ENCODE measurements at regions not wholly inside any gene's neighbourhood (a gene's known extent, or its start where the extent isn't known, plus 50 kb on each side); places are given as distances from the start of the nearest gene placed in this dataset.

DNA sequence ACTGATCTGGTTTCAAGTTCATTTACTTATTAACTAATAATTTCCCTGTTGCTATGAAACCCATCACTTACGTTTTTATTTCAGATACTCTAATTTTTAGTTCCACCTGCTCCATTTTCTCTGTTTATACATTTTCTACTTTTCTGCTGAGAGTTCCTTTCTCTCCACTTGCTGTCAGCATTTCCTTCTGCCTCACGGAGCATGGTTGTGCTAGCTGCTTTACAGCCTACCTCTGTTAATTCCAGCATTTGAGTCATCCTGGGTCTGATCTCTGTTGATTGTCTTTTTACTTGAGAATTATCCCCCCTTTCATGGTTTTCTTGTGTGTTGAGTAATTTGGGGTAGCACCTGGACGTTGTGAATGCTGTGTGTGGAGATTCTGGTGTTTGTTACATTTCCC, 373.2 kb upstream of the C1orf174 start:
- no peak for DNase-seq

DNA sequence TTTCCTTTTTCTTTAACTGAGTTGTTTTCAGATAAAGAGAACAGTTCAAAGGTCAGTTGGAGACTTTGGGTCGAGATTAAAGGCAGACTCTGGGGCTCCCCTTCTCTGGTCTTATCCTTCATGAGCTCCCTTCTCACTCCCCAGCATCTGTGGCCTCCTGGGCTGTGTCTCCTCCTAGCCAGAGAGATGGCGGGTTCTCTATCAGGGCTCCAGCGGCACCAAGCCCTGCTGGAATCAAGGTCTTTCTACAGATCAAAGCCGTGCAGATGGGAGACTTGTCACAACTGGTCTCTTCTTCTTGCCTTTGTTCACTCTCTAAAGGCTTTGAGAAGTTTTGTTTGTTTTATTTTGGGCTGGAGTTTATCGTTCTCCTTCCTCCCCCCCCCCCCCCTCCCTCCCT, 373.7 kb upstream of the C1orf174 start:
- no peak for DNase-seq

DNA sequence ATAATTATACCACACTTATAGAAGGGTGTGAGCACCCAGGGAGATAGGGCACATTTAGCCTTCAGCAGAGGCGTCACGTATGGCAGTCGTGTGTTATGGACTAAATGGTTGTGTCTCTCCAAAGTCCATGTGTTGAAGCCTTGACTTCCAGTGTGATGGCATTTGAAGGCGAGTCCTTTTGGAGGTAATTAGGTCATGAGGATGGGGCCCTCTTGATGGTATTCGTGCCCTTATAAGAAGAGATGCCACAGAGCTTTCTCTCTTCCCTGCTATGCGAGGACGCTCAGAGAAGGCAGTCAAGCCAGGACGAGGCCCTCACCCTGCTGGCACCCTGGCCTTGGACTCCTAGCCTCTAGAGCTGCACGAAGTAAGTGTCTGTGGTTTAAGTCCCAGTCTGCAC, 375.0 kb upstream of the C1orf174 start:
- no peak for DNase-seq

DNA sequence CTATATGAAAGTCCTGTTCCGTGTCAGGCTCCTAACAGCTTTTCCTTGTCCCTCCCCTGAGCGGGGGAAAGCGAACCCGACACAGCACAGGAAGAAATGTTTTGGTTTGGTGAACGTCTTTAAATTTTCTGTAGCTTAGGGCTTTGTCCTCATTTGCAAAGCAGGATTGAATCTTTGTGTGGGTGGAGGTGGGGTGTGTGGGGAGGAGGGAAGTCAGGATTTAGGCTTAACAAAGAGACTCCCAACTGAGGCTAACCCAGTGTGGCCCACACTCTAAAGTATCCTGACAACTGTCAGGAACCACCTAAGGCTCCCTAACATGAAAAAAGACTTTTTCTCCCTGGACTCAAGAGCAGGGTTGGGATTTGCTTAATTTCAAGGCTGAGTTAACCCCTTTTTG, 376.2 kb upstream of the C1orf174 start:
- no peak for DNase-seq

DNA sequence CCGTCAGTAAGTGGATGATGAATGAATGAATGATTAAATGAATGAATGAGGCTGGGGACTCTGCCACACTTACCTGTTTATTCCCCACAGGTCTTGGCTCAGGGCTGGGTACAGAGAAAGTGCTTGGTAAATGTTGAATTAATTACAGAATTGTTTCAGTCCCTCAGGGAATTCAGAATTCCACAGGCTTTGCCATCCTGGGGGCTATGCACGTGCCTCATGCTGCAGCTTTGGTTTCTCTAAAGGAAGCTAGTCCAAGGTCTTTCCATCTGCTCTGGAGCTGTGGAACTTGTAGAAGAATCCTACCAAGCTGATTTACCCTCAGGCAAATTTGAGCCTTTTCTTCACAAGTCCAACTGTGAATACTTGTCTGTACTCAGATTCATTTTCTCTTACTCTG, 376.8 kb upstream of the AJAP1 start:
- no peak for DNase-seq

DNA sequence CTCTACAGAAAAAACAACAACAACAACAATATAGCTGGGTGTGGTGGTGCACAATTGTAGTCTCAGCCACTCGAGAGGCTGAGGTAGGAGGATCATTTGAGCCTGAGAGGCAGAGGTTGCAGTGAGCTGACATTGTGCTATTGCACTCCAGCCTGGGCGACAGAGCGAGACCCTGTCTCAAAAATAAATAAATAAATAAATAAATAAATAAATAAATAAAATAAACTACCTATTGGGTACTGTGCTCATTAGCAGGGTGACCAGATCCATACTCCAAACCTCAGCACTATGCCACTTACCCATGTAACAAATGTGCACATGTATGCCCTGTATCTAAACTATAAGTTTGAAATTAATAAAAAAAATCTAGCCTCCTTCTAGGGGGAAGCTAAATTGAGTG, 369.4 kb upstream of the AJAP1 start:
- DNase-seq, result no peak

DNA sequence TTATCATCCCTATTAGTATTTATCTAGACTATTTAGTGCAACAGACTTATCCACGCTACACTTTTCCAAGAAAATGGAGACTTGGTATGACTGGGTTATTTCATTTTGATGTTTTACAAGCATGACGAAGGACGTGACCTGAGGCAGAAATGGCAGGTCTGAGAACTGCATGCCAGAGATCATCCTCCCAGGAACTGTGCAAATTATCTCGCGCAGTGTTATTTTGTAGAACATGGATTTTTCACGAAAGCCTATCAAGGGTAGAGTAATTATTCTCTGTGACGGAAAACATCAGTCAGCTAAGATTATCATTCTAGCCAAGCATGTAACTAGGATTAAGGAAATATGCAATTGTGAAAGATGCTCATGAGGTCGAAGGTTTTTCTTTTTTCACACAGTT, 361.5 kb upstream of the AJAP1 start:
- DNase-seq, result peak; percentile 11

DNA sequence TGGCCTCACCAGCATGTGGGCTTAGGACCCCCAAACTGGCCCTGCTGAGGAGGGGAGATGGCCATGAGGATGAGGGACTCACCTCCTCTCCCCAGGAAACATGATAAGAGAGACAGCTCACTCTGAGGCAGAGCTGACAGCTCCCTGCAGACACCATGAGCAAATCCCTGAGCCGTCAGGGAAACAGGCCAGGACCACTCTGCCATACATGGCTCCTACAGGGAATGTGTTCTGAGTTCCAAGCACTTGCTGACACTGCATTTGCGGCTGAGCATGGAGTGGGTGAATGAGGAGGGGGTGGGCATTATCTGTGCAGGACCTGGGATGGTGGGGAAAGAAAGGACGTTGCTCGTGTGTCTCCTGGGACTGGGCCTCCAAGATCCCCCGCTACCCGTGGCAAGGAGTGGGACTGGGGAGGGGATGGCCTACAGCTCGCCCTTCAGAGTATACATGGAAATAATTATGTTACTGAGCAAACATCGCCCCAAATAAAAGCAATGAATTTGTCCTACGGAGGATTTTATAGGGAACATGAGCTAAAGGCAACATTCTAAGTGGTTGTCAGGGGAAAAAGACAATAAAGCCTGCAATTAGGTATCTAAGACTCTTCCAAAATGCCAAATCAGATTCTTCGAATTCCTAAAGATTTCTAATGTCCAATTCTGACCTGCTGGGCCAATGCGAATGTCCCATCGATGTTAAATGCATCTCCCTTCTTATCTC, 355.9 kb upstream of the AJAP1 start:
- DNase-seq, result no peak

DNA sequence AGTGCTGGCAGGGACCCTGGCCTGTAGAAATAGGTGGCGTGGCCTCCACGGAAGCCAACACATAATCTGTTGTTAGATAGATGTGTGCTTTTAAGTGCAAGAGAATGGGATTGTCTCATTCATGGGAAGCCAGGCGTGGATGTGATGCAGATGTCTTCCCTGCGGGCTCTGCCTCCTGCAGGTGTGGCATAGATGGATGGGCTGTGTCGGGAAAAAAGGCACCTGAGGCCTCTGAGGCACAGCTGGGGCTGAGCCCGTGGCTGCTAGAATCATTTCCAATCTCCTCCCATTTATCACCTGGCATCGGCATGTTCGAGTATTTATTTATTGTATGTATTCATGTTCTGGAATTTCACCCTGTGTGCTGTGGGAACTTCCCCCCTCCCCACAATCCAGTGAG, 353.4 kb upstream of the AJAP1 start:
- DNase-seq, result peak; percentile 43

DNA sequence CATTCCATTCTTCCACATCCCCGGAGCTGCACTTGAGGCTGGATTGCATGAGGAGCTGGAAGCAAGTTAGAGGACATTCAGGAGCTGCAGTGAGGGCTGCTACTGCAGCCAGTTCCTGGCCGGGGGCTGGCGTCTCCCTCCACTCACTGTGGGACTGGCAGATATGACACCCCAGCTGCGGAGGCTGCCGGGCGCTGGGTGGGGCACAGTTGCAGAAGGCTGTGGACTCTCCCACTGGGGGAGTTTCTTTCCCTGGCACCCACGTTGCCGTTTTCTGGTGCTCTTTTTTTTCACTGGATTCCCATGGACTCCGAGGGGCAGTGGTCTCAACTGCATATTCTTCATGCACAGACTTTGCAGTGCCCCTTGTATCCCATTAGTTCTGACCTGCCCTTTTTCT, 351.1 kb upstream of the AJAP1 start:
- DNase-seq, result no peak

DNA sequence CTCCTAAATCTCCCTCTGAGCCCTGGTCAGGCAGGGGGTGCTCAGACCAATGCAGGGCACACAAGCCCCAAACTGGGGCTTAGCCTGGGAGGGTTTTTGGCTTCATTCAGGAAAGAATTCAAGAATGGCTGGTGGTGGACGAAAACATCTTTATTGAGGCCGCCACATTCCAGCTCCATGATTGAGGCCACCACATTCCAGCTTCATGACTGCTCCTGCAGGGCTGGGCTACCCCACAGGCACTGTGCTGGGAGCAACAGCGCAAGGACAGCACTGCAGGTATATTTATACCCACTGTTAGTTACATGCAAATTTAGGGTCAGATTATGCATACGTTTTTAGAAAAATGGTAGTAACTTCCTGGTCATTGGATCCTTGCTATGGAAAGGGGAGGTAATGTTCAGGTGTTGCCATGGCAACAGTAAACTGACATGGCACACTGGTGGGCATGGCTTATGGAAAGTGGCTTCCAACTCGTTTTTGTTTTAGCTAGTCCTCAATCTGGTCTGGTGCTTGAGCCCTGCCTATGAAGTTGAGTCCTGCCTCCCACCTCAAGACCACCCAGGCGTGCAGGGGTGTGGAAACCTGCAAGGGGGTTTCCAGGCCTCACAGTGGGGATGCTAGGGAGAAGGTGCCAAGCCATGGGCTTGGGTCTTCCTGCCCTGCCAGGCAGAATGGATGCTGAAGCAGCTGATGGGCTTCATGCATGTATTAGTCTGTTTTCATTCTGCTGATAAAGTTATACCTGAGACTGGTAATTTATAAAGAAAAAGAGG, 348.7 kb upstream of the AJAP1 start:
- DNase-seq, result no peak

DNA sequence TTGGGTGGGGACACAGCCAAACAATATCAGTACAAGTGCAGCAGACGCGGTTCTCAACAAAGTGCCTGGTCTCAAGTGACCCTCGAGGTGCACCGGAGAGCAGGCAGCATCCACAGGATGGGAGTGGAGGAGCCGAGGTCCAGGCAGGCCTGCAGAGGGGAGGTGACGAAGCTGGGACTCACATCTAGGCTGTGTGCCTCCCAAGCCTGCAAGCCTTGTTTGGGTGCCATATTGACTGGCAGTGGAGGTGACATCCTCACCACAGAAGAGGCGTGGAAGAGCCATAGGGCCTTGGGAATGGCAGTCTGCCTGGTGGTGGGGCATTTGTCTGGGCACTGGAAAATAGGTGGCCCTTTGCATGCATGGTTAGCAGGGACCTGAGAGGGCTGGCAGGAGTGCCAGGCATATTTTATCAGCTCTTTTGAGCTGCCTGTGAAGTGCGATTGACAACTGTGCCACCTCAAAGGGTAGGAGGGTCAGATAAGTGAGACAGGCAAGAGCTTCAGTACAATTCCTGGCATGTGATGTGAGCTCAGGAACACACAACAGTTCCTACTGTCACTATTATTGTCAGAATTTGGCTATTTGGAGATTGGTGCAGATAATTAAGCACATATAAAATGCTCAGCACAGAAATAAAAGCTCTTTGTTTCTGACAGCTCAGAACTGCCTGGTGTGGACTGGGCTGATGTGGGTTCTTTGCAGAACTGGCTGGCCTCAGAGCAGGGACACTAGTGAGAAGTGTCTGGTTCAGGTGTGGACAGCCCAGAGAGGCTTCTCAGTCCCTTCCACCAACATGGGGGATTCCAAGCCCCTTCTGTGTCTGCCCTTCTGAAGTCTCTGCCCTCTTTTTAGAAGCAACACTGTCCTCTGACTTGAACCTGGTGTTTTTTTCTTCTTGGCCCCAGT, 347.6 kb upstream of the AJAP1 start:
- DNase-seq, result no peak

DNA sequence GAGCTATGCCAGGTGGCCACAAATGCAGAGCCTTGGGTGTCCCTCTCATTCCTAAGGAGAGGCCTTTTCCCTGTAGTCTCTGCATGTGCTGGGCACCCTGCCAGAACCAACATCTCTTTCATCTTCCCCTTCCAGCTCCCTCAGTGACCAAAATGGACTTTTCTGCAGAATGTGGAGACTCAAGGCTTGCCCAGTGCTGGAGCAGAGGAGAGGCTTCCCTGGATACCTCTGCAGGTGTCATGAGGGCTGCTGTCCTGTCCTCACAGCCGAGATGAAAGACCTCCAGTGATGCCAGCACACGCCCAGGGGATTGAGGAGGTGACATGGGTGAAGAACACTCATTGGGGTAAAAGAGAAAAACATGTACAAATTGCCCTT, 347.0 kb upstream of the AJAP1 start:
- DNase-seq, result no peak

DNA sequence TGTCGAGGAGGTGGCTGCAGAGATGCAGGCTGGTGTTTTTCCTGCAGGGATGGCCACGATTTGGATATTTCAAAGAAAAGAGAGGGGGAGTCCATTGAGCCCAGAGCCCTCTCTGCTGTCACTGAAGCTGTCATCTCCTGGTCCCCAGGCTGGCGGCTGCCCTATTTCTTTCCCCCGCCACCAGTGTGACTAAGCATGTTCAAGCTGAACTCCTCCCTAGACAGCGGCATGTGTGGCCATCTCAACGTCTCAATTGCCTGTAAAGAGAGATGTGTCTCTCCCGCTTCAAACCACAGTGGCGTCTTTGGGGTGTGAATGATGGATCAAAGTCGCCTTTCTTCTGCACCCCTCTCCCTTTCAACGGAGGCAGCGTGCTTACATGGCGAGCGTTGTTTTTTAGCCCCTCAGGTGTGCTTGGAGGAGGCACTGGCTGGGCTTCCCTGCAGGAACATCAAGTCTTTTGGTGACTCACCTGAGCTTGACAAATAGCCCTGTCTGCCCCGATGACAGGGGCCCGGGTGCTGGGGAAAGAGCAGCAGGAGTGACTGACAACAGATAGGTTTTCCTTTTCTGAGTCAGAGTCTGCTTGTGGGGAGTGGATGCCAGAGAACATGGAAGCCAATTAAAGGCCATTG, 346.4 kb upstream of the AJAP1 start:
- DNase-seq, result no peak

DNA sequence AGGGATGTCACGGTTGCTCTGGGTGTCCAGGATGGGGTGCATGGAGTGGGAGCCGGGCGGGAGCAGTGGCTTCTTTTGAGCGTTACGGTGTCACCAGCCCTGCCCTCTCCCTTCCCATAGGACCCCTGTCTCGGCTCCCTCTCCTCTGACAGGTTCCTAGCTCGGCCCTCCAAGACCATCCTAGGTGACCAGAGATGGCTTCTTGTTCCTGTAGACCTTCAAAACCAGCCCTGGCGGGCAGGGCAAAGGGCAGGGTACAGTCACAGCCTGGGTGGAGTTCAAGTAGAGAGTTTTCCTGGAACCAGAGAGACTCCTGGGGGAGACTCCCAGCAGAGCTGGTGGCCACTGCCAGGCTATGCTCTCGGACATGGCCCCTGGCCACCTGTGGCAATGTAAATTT, 345.6 kb upstream of the AJAP1 start:
- DNase-seq, result no peak

DNA sequence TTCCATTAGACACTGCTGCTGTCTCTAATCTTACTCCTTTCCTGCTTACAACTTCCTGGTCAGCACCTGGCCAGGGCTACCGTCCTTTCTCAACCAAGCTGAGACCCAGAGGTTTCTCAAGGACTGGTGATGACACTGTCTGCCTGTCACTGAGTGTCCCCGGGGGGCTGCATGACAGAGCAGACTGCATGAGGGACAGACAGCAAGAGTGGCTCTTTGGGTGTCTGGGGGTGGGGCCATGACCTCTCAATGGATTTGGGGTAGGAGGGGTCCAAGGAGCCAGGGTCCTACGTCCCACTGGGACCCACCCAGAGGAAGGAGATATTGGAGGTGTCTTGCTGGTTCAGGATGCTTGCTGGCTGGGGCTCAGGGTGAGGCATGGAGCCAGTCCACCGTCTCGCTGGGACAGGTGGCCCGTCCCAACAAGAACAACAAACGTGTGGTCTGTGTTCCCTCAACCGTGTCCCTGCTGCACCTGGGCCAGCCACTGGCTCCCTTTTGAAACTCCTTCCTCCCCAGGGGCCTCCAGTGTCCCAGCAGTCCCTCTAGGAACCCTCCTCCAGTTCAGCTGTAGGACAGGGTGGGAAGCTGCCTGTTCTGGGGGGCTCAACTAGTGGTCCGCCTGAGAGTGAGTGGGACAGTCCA, 344.6 kb upstream of the AJAP1 start:
- DNase-seq, result no peak

DNA sequence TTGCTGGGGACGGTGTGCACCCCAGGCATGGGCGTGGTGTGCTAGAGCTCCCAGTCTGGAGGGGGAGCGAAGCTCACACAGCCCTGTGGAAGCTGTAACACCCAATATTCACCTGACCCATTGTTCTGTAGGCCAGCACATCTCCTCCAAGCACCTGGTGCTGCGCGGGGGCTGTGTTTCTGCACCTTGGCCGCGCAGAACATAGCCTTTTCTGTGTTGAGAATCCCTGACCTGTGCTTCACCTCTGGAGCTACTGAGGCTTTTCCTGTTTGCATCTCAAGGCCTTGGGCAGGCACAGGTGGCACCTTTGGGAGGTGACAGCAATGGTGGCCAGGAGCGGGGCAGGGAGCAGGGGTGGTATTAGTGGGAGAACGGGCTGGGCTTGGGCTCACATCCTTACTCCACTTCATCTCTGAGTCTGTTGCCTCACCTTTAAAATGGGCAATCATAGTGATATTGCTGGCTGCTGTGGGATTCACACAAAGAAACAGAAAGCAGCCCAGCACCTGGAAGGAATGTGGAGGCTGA, 343.9 kb upstream of the AJAP1 start:
- no peak for DNase-seq

DNA sequence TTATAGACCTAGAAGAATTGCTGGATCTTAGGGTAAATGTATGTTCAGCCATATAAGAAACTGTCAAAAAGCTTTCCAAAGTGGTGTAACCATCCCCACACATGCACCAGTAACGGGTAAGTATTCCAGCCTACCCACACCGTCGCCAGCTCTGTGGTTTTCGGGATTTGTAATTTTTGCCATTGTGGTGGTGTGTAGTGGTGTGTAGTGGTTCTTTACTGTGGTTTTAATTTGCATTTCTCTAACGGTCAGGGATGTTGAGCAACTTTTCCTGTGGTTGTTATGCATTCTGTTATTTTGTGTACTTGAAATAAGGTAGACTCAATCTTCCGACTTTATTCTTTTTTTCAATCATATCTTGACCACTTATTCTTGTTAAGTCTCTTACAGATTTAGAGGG, 342.4 kb upstream of the AJAP1 start:
- no peak for DNase-seq

DNA sequence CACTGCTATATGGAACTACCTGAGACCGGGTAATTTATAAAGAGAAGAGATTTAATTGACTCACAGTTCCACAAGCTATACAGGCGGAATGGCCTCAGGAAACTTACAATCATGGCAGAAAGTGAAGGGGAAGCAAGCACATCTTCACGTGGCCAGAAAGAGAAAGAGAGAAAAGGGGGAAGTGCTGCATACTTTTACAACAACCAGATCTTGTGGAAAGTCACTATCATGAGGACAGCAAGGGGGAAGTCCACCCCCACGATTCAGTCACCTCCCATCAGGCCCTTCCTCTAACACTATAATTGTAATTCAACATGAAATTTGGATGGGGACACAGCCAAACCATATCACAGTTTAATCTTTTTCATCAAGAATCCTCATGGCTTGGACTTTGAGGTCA, 339.2 kb upstream of the AJAP1 start:
- no peak for DNase-seq

DNA sequence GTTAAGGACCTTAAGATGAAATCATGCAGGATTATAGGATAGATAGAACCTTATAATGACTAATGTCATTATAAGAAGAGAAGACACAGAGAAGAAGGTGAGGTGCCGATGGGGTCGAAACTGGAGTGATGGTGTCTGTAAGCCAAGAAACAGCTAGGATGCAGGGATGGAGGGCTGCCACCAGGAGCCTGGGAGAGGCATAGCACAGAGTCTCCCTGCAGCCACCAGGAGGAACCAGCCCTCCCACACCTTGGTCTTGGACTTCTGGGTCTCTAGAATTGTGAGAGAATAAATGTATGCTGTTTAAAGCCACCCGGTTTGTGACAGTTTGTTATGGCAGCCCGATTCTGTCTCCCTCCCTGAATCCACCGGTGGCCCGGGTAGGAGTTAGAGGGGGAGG, 337.2 kb upstream of the AJAP1 start:
- DNase-seq, result no peak

DNA sequence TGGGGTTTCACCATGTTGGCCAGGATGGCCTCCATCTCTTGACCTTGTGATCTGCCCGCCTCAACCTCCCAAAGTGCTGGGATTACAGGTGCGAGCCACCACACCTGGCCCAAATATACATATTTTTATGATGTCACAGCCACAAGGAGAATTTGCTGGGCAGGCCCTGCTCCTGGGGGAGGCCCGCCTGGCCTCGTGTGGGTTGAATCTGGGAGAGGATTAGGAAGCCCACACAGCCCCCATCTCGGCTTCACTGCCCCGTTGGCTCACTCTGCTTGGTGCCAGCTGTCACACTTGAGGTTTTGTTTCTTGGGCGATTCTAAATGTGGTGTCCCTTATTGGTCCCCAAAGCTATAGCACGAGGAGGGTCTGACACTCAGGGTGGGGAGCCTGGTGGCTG, 335.7 kb upstream of the AJAP1 start:
- no peak for DNase-seq

DNA sequence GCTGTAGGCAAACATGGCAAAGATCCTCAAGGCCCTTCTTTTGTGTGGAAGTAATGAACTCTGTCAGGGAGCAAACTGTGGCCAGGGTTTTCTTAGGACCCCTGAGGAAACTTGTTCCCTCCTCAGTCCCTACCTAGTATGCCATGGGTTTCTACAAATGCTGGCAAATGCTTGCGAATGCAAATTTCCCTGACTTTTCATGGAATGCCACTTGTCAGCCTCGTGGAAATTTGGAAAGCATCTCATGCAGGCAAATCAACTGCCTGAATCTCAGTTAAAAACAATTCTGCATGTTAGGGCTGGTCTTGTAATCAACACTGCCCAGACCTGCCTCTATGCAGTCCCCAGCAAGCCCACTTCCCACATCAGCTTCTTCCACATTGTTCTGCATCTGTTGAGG, 334.9 kb upstream of the AJAP1 start:
- peak; percentile 37 for DNase-seq
